SK-N-SH (cell line): ENCODE measurements at regions not wholly inside any gene's neighbourhood (a gene's known extent, or its start where the extent isn't known, plus 50 kb on each side); places are given as distances from the start of the nearest gene placed in this dataset.

Experiments
- CTCF ChIA-PET: fragments of 300-600, 350-600 bp; formaldehyde crosslinking; extraction: SDS; loops from one replicate; lab custom pipeline; 2021; lab: Yijun Ruan, JAX
- POLR2A ChIA-PET: fragments of 350-600 bp; sonication (Branson Sonifier 250); formaldehyde crosslinking; extraction: SDS; loops from one replicate; lab custom pipeline; 2020; ENCODE audit warnings: antibody characterized with exemption, inconsistent platforms; lab: Yijun Ruan, JAX
- DNase-seq: peaks from one replicate; pipeline ENCODE4 v3.0.0; 2012
- H2AFZ ChIP-seq: fragments of 200-600 bp; sonication (generic); 2 replicates; pipeline ENCODE4 v1.8.1; 2016; ENCODE audit warnings: antibody characterized with exemption, mild to moderate bottlenecking, low read depth
- H3F3A ChIP-seq: fragments of 200-600 bp; sonication (generic); replicated peaks from 2 replicates; pipeline ENCODE3; 2016; ENCODE audit warnings: antibody characterized with exemption, mild to moderate bottlenecking; ENCODE audit not compliant: insufficient read depth
- H3K27ac ChIP-seq, 2 experiments: fragments of 200-500 bp in 1 of 2; fragments of 200-600 bp in 1 of 2; sonication (Bioruptor generic) in 1 of 2; sonication (generic), shearing (Covaris generic) in 1 of 2; 2 replicates each; pipeline versions ENCODE4 v1.5.1 to v1.6.1; 2014 to 2016; ENCODE audit warnings: low read depth in 2 of 2, inconsistent platforms in 1 of 2, low read length in 1 of 2, mild to moderate bottlenecking in 1 of 2, mixed read lengths in 1 of 2
- H3K27me3 ChIP-seq: fragments of 200-600 bp; sonication (generic), shearing (Covaris generic); 2 replicates; pipeline ENCODE4 v1.6.1; 2016; ENCODE audit warnings: mixed run types; ENCODE audit not compliant: insufficient read depth
- H3K36me3 ChIP-seq, 2 experiments: fragments of 200-500 bp in 1 of 2; fragments of 200-600 bp in 1 of 2; sonication (Bioruptor generic) in 1 of 2; sonication (generic) in 1 of 2; replicated peaks in 1 of 2; 2 replicates each; pipeline versions ENCODE3 to v1.5.1; 2014 to 2016; ENCODE audit warnings: low read length in 1 of 2, mild to moderate bottlenecking in 1 of 2; ENCODE audit not compliant: insufficient read depth in 2 of 2, control insufficient read depth in 1 of 2
- H3K4me1 ChIP-seq, 2 experiments: fragments of 200-500 bp in 1 of 2; fragments of 200-600 bp in 1 of 2; sonication (Bioruptor generic) in 1 of 2; sonication (generic), shearing (Covaris generic) in 1 of 2; 2 replicates each; pipeline versions ENCODE4 v1.5.1 to v1.6.1; 2014 to 2016; ENCODE audit warnings: low read depth in 1 of 2, low read length in 1 of 2, mixed run types in 1 of 2; ENCODE audit not compliant: insufficient read depth in 2 of 2, control insufficient read depth in 1 of 2
- H3K4me2 ChIP-seq: fragments of 200-600 bp; sonication (generic), shearing (Covaris generic); 2 replicates; pipeline ENCODE4 v1.6.1; 2017; ENCODE audit warnings: mixed run types
- H3K4me3 ChIP-seq, 2 experiments: fragments of 200-500 bp in 1 of 2; fragments of 200-600 bp in 1 of 2; sonication (Bioruptor generic) in 1 of 2; sonication (generic), shearing (Covaris generic) in 1 of 2; 2 replicates each; pipeline versions ENCODE4 v1.5.1 to v1.8.1; 2014 to 2016; ENCODE audit warnings: low read depth in 2 of 2, inconsistent platforms in 1 of 2, low read length in 1 of 2, mild to moderate bottlenecking in 1 of 2, mixed read lengths in 1 of 2, moderate library complexity in 1 of 2
- H3K79me2 ChIP-seq: fragments of 200-600 bp; sonication (generic); 2 replicates; pipeline ENCODE4 v1.8.1; 2017; ENCODE audit warnings: mild to moderate bottlenecking; ENCODE audit not compliant: insufficient read depth
- H3K9ac ChIP-seq: fragments of 200-600 bp; sonication (generic); 2 replicates; pipeline ENCODE4 v1.6.1; 2017; ENCODE audit warnings: mixed run types
- H3K9me2 ChIP-seq: fragments of 200-600 bp; sonication (generic); 2 replicates; pipeline ENCODE4 v1.6.1; 2017; ENCODE audit warnings: mixed run types
- H3K9me3 ChIP-seq: fragments of 200-600 bp; sonication (generic); 2 replicates; pipeline ENCODE4 v1.6.1; 2017; ENCODE audit warnings: mixed run types, mild to moderate bottlenecking, moderate library complexity
- H4K20me1 ChIP-seq: fragments of 200-600 bp; sonication (generic); 2 replicates; pipeline ENCODE4 v1.6.1; 2017; ENCODE audit warnings: mild to moderate bottlenecking, mixed run types; ENCODE audit not compliant: insufficient read depth
- CHD2 ChIP-seq: fragments of 150-350 bp; IDR thresholded peaks from 2 replicates; pipeline ENCODE4 v1.6.1; 2018; ENCODE audit warnings: low read length; ENCODE audit not compliant: partially characterized antibody
- EP300 ChIP-seq, 2 experiments: IDR thresholded peaks; 2 replicates each; pipeline versions ENCODE4 v1.4.0 to v1.6.1; 2012; ENCODE audit warnings: borderline replicate concordance in 1 of 2, low read depth in 1 of 2, low read length in 1 of 2
- EZH2phosphoT487 ChIP-seq: fragments of 200-600 bp; sonication (generic); IDR thresholded peaks from 2 replicates; pipeline ENCODE4 v1.6.1; 2017; ENCODE audit warnings: low read depth, mixed run types, mild to moderate bottlenecking, antibody characterized with exemption, moderate library complexity, borderline replicate concordance
- FOSL2 ChIP-seq: IDR thresholded peaks from 2 replicates; pipeline ENCODE4 v1.4.0; 2012; ENCODE audit warnings: low read depth, mild to moderate bottlenecking, moderate library complexity, borderline replicate concordance
- FOXM1 ChIP-seq: IDR thresholded peaks from 2 replicates; pipeline ENCODE4 v1.4.0; 2012; ENCODE audit warnings: low read depth, mild to moderate bottlenecking
- GABPA ChIP-seq: IDR thresholded peaks from 2 replicates; pipeline ENCODE4 v1.4.0; 2012; ENCODE audit warnings: low read depth, mild to moderate bottlenecking
- GATA2 ChIP-seq: sonication (generic); formaldehyde crosslinking; IDR thresholded peaks from 2 replicates; pipeline ENCODE4 v1.5.0; 2020; ENCODE audit warnings: mild to moderate bottlenecking, missing genetic modification reagents
- JUND ChIP-seq: IDR thresholded peaks from 2 replicates; pipeline ENCODE4 v1.4.0; 2012
- MEF2A ChIP-seq: IDR thresholded peaks from 2 replicates; pipeline ENCODE4 v1.4.0; 2012; ENCODE audit warnings: low read depth, borderline replicate concordance
- MXI1 ChIP-seq: IDR thresholded peaks from 2 replicates; pipeline ENCODE4 v1.6.1; 2012; ENCODE audit warnings: mild to moderate bottlenecking, low read depth, low read length, improper control_type of control experiment
- NFIC ChIP-seq: IDR thresholded peaks from 2 replicates; pipeline ENCODE4 v1.4.0; 2012; ENCODE audit warnings: borderline replicate concordance
- NRF1 ChIP-seq: IDR thresholded peaks from 2 replicates; pipeline ENCODE4 v1.6.1; 2012; ENCODE audit warnings: low read depth, mild to moderate bottlenecking, low read length
- RAD21 ChIP-seq: IDR thresholded peaks from 2 replicates; pipeline ENCODE4 v1.6.1; 2012; ENCODE audit warnings: mild to moderate bottlenecking, low read length
- RFX5 ChIP-seq: IDR thresholded peaks from 2 replicates; pipeline ENCODE4 v1.6.1; 2012; ENCODE audit warnings: mild to moderate bottlenecking, improper control_type of control experiment, low read length
- RXRA ChIP-seq: IDR thresholded peaks from 2 replicates; pipeline ENCODE4 v1.4.0; 2012; ENCODE audit warnings: low read depth, mild to moderate bottlenecking, borderline replicate concordance
- SIN3A ChIP-seq: IDR thresholded peaks from 2 replicates; pipeline ENCODE4 v1.6.1; 2012; ENCODE audit warnings: low read depth, mild to moderate bottlenecking, low read length, moderate library complexity, borderline replicate concordance
- TAF1 ChIP-seq: IDR thresholded peaks from 2 replicates; pipeline ENCODE4 v1.6.1; 2012; ENCODE audit warnings: low read depth, mild to moderate bottlenecking, low read length, moderate library complexity, borderline replicate concordance
- TCF12 ChIP-seq: IDR thresholded peaks from 2 replicates; pipeline ENCODE4 v1.4.0; 2012
- TEAD4 ChIP-seq: IDR thresholded peaks from 2 replicates; pipeline ENCODE4 v1.4.0; 2012; ENCODE audit warnings: mild to moderate bottlenecking, borderline replicate concordance; ENCODE audit not compliant: insufficient read depth
- YY1 ChIP-seq: IDR thresholded peaks from 2 replicates; pipeline ENCODE4 v1.4.0; 2012; ENCODE audit warnings: low read depth, mild to moderate bottlenecking
- WGBS: methylation state at CpG from one replicate; pipeline ENCODE4 v1.1.6; 2017; ENCODE audit warnings: low lambda C conversion rate; 5-methylcytosine and 5-hydroxymethylcytosine counted together
- TF ChIP-seq, protein P1 (sequence below): IDR thresholded peaks from 2 replicates; pipeline ENCODE4 v1.6.1; 2012; ENCODE audit warnings: mild to moderate bottlenecking, low read depth, low read length, moderate library complexity
- TF ChIP-seq, protein P2 (sequence below): fragments of 200-600 bp; sonication (generic); IDR thresholded peaks from 2 replicates; pipeline ENCODE4 v1.6.1; 2017; ENCODE audit warnings: antibody characterized with exemption, mild to moderate bottlenecking, moderate library complexity

- TF ChIP-seq, protein P1, sequence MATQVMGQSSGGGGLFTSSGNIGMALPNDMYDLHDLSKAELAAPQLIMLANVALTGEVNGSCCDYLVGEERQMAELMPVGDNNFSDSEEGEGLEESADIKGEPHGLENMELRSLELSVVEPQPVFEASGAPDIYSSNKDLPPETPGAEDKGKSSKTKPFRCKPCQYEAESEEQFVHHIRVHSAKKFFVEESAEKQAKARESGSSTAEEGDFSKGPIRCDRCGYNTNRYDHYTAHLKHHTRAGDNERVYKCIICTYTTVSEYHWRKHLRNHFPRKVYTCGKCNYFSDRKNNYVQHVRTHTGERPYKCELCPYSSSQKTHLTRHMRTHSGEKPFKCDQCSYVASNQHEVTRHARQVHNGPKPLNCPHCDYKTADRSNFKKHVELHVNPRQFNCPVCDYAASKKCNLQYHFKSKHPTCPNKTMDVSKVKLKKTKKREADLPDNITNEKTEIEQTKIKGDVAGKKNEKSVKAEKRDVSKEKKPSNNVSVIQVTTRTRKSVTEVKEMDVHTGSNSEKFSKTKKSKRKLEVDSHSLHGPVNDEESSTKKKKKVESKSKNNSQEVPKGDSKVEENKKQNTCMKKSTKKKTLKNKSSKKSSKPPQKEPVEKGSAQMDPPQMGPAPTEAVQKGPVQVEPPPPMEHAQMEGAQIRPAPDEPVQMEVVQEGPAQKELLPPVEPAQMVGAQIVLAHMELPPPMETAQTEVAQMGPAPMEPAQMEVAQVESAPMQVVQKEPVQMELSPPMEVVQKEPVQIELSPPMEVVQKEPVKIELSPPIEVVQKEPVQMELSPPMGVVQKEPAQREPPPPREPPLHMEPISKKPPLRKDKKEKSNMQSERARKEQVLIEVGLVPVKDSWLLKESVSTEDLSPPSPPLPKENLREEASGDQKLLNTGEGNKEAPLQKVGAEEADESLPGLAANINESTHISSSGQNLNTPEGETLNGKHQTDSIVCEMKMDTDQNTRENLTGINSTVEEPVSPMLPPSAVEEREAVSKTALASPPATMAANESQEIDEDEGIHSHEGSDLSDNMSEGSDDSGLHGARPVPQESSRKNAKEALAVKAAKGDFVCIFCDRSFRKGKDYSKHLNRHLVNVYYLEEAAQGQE: no peak
- TF ChIP-seq GABPA (no peak), RXRA (no peak), SIN3A (no peak), JUND (no peak), FOSL2 (no peak), NRF1 (no peak)
Observed at GRCh38 chr3:28068342-28068741, 173.1 kb upstream of the CMC1 start (continued).

DNA sequence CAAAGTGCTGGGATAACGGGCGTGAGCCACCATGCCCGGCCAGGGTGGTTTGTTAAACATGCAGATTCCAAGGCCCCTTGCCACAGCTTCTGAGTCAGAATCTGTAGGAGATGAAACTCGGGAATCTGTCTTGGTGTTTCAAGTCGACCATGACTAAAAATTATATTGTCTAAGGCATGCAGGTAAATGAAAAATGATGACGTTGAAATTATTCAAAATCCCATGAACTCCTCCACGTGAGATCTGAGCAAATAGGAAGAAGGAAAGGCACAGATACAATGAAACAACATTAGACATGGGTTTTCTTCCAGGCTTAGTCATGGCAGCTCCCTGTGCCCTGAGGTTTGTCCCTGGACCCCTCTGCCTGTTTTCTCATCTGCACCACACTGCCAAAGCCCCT, 172.0 kb upstream of the CMC1 start:
- Histone ChIP-seq H3K9ac (no peak overlapping the region), H3K4me3 (no peak overlapping the region), H3K4me1 (no peaks in the 10 kb centered on the region), H3K27me3 (no peaks in the 10 kb centered on the region), H3K9me3 (no peaks in the 10 kb centered on the region), H3K36me3 (no peaks in the 10 kb centered on the region), H4K20me1 (no peaks in the 10 kb centered on the region), H2AFZ (no peak overlapping the region), H3F3A (no peaks in the 10 kb centered on the region), H3K9me2 (no peaks in the 10 kb centered on the region), H3K4me2 (no peak overlapping the region), H3K27ac (no peak overlapping the region), H3K79me2 (no peaks in the 10 kb centered on the region)
- ChIA-PET POLR2A (no interaction called here), CTCF (no interaction called here)
- WGBS: 8% methylated on average over 7 of the region's 7 CpGs
- no peak for DNase-seq
- TF ChIP-seq RFX5 (no peak), EP300 (IDR thresholded peaks at IDR 0.05; ENCODE audit: borderline replicate concordance in 1 of 2, low read depth in 1 of 2, low read length in 1 of 2) (no peak), TEAD4 (no peak), GABPA (no peak), MEF2A (no peak), YY1 (no peak), EZH2phosphoT487 (no peak), FOXM1 (no peak), GATA2 (CRISPR knock-in tag) (no peak), TCF12 (no peak), NFIC (no peak), TAF1 (no peak), RAD21 (no peak), MXI1 (no peak), CHD2 (no peak)
- TF ChIP-seq, protein P2, sequence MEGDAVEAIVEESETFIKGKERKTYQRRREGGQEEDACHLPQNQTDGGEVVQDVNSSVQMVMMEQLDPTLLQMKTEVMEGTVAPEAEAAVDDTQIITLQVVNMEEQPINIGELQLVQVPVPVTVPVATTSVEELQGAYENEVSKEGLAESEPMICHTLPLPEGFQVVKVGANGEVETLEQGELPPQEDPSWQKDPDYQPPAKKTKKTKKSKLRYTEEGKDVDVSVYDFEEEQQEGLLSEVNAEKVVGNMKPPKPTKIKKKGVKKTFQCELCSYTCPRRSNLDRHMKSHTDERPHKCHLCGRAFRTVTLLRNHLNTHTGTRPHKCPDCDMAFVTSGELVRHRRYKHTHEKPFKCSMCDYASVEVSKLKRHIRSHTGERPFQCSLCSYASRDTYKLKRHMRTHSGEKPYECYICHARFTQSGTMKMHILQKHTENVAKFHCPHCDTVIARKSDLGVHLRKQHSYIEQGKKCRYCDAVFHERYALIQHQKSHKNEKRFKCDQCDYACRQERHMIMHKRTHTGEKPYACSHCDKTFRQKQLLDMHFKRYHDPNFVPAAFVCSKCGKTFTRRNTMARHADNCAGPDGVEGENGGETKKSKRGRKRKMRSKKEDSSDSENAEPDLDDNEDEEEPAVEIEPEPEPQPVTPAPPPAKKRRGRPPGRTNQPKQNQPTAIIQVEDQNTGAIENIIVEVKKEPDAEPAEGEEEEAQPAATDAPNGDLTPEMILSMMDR: no peak
